Choroid plexus epithelial cell (primary cell): ENCODE measurements at regions not wholly inside any gene's neighbourhood (a gene's known extent, or its start where the extent isn't known, plus 50 kb on each side); places are given as distances from the start of the nearest gene placed in this dataset.

Experiments used
- DNase-seq: peaks from one replicate; pipeline ENCODE4 v3.0.0-alpha.2; 2010; ENCODE audit warnings: low read depth
- H3K4me3 ChIP-seq: 2 replicates; pipeline ENCODE4 v1.5.1; 2011; ENCODE audit warnings: low read depth, mild to moderate bottlenecking, control low read depth, low read length, moderate library complexity
- TF ChIP-seq, protein P1 (sequence below): conservative IDR thresholded peaks from 2 replicates; pipeline ENCODE4 v1.5.1; 2011; ENCODE audit warnings: low read depth, mild to moderate bottlenecking, control low read depth, inconsistent platforms, low read length, moderate library complexity

DNA sequence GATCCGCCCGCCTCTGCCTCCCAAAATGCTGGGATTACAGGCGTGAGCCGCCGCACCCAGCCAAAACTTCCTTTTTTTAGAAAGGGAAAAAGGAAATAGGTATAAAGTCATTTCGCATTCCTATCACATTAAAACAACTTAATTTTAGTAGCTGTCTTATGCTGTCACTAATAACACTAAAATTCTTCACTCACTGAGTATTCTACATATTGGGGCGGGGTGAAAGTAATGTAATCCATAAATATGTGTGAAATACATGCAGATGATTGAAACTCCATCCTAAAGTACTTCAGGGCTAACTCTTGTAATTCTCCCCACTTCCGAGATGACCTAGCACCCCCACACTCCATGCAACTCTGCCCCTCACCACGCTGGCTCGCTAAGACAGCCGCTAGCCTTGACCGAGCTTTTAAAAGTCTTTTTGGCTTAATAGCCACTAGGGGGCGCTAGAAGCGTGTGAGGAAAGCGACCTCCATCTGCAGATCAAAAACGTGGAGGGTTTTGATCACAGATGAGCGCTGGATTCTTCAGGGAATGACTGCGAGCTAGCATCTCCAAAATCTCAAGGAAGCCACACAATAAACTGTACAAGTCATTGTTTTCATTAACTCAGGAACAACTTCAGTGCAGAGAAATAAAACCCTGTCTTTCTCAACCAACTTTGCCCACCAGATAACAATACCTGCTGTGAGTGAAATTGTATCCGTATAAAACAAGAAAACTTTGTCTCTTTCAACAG is 129.3 kb upstream of the IGF1R start:
- DNase-seq = peak; percentile 88
- TF ChIP-seq, protein P1, sequence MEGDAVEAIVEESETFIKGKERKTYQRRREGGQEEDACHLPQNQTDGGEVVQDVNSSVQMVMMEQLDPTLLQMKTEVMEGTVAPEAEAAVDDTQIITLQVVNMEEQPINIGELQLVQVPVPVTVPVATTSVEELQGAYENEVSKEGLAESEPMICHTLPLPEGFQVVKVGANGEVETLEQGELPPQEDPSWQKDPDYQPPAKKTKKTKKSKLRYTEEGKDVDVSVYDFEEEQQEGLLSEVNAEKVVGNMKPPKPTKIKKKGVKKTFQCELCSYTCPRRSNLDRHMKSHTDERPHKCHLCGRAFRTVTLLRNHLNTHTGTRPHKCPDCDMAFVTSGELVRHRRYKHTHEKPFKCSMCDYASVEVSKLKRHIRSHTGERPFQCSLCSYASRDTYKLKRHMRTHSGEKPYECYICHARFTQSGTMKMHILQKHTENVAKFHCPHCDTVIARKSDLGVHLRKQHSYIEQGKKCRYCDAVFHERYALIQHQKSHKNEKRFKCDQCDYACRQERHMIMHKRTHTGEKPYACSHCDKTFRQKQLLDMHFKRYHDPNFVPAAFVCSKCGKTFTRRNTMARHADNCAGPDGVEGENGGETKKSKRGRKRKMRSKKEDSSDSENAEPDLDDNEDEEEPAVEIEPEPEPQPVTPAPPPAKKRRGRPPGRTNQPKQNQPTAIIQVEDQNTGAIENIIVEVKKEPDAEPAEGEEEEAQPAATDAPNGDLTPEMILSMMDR = peak; percentile 90
- H3K4me3 ChIP-seq = no peak overlapping the region

GRCh38 chr15:98519767-98520550 is 128.4 kb upstream of the IGF1R start:
- peak; percentile 10 for DNase-seq
- TF ChIP-seq, protein P1 = no peak
- no peak overlapping the region for H3K4me3 ChIP-seq

DNA sequence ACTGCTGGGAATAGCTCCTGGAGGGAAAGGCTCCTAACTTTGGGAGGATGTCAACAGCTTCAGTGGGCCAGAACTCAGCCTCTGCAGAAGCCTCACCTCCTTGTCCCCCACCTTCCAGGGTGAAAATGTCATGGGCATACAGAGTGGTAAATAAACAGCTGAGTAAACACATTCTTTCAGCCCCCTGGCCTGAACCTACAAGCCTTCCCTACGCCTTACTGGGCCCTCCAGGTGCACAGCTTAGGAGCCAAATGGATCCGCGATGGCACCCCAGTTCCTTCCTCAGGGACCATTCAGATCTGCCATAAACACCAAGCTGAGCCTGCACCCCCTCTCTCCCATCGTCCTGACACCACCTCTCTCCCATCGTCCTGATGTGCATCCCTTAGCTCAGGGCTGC is 126.2 kb upstream of the IGF1R start:
- DNase-seq = no peak
- H3K4me3 ChIP-seq = no peak overlapping the region
- TF ChIP-seq, protein P1 = no peak

GRCh38 chr15:98523912-98524662 is 124.3 kb upstream of the IGF1R start:
- DNase-seq = no peak
- no peak overlapping the region for H3K4me3 ChIP-seq
- TF ChIP-seq, protein P1 = no peak

- H3K4me3 ChIP-seq = no peak overlapping the region
- TF ChIP-seq, protein P1 = no peak
- DNase-seq = no peak
These were observed 123.3 kb upstream of the IGF1R start for GRCh38 chr15:98524838-98525660.

- TF ChIP-seq, protein P1 = no peak
- H3K4me3 ChIP-seq = peak overlapping the region; percentile 11
- peak; percentile 24 for DNase-seq
These were observed 122.7 kb upstream of the IGF1R start for GRCh38 chr15:98525661-98526001.
